ENCODE measurements at regions not wholly inside any gene's neighbourhood (a gene's known extent, or its start where the extent isn't known, plus 50 kb on each side); places are given as distances from the start of the nearest gene placed in this dataset.

DNA sequence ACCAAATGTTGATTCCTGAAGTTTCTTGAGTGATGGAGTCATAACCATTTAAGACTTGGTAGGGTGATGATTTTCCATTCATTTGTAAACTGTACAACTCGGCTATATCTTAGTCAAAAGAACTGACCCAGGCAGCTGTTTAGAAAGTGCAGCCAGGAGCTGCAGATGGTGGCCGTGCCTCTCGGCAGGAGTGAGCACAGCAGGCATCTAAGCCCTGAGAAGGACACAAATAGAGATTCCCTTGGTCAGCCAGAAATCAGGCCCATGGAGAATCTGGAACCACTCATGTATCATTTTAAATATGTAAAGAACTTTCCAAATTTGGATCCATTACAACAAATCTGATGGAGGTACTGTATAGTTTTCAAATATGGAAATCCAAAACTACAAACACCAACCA lies 177.0 kb upstream of the AKR1E2 start:
- no peaks in the 10 kb centered on the region for H3K27me3 Mint-ChIP-seq (ENCODE audit: low read depth)
- H3K27ac Mint-ChIP-seq: no peak overlapping the region
- TF ChIP-seq, protein P1, sequence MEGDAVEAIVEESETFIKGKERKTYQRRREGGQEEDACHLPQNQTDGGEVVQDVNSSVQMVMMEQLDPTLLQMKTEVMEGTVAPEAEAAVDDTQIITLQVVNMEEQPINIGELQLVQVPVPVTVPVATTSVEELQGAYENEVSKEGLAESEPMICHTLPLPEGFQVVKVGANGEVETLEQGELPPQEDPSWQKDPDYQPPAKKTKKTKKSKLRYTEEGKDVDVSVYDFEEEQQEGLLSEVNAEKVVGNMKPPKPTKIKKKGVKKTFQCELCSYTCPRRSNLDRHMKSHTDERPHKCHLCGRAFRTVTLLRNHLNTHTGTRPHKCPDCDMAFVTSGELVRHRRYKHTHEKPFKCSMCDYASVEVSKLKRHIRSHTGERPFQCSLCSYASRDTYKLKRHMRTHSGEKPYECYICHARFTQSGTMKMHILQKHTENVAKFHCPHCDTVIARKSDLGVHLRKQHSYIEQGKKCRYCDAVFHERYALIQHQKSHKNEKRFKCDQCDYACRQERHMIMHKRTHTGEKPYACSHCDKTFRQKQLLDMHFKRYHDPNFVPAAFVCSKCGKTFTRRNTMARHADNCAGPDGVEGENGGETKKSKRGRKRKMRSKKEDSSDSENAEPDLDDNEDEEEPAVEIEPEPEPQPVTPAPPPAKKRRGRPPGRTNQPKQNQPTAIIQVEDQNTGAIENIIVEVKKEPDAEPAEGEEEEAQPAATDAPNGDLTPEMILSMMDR (IDR thresholded peaks at IDR 0.05; ENCODE audit: unreplicated experiment): no peak
- no peak for DNase-seq (ENCODE audit: low spot score in 2 of 2, unreplicated experiment in 2 of 2)
- H3K36me3 Mint-ChIP-seq: no peaks in the 10 kb centered on the region
- no peak overlapping the region for H3K4me3 Mint-ChIP-seq
- H3K9me3 Mint-ChIP-seq: no peaks in the 10 kb centered on the region
- peaks cover 39% of the 10 kb centered on the region for H3K4me1 Mint-ChIP-seq

DNA sequence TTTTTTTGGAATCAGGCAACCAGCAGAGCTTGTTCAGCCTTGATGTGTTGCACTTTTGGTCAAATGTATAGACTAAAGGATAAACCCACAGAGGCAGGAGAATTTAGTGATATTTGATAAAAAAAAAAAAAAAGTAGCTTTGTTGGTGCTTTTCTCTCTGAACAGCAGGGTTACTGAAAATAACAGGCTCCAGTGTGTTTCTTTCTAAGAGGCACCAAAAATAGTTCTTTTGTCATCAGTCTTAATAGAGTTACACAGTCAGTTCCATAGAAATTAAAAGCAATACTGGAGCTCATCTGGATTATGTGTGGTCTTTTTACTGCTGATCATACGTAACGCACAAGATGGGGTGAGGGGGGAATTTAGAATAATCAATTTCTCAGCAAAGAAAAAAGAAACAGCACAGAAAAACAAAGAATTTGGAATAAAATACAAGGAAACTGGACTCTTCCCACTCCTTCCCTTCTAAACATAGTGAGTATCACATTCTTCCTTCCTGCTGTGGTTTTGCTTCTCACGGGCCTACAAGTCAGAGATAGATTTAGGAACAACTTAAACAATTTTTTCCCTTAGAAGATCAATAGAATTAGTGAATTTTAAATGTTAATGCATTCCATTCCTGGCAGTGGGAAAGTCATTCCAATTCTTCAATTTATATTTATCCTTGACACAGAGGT lies 178.8 kb upstream of the AKR1E2 start:
- no peak overlapping the region for H3K4me3 Mint-ChIP-seq
- H3K27ac Mint-ChIP-seq: no peak overlapping the region
- peaks cover 26% of the 10 kb centered on the region for H3K4me1 Mint-ChIP-seq
- no peaks in the 10 kb centered on the region for H3K27me3 Mint-ChIP-seq (ENCODE audit: low read depth)
- no peaks in the 10 kb centered on the region for H3K36me3 Mint-ChIP-seq
- TF ChIP-seq, protein P1 (IDR thresholded peaks at IDR 0.05; ENCODE audit: unreplicated experiment): no peak
- DNase-seq (ENCODE audit: low spot score in 2 of 2, unreplicated experiment in 2 of 2): no peak
- H3K9me3 Mint-ChIP-seq: no peaks in the 10 kb centered on the region

DNA sequence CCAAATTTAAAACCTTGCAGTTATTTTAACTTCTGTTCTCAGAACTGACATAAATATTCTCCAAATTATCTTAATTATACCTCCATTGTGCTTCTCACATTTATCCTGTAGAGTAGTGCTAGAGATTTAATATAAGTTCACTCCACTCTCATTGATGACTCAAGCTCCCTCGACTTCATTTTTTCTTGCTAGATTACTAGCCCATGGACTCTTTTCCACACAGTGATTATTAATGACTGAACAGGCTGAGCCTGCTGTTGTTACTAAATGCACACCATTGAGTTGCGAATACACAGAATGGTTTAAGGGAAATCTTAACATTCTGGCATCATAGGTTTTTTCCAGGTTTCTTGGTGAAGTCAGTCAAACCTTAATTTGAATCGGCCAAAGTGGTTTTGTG lies 179.5 kb upstream of the AKR1E2 start:
- DNase-seq (ENCODE audit: low spot score in 2 of 2, unreplicated experiment in 2 of 2): no peak
- Mint-ChIP-seq H3K36me3 (no peaks in the 10 kb centered on the region), H3K9me3 (no peaks in the 10 kb centered on the region), H3K27ac (no peak overlapping the region), H3K27me3 (ENCODE audit: low read depth) (no peaks in the 10 kb centered on the region), H3K4me1 (peaks cover 21% of the 10 kb centered on the region), H3K4me3 (no peak overlapping the region)
- TF ChIP-seq, protein P1 (IDR thresholded peaks at IDR 0.05; ENCODE audit: unreplicated experiment): no peak

DNA sequence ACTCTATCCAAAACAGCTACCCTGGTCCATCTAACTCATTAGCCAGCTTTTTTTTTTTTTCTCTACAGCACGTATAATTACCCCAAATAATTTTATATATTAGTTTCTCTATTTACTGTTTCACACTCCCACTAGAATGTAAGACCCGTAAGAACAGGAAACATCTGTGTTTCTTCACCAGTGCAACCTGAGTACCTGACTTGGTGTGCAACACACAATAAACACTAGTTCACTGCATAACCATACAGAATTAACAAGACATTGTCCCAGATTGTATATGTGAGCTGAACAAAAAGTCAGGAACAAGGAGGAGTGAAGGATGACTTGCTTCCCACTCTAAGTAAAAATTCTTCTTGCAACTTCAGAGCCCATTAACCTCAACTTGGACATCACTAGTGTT lies 180.2 kb upstream of the AKR1E2 start:
- H3K27me3 Mint-ChIP-seq (ENCODE audit: low read depth): no peaks in the 10 kb centered on the region
- H3K4me3 Mint-ChIP-seq: no peak overlapping the region
- H3K4me1 Mint-ChIP-seq: peaks cover 13% of the 10 kb centered on the region
- TF ChIP-seq, protein P1 (IDR thresholded peaks at IDR 0.05; ENCODE audit: unreplicated experiment): no peak
- H3K9me3 Mint-ChIP-seq: no peaks in the 10 kb centered on the region
- H3K27ac Mint-ChIP-seq: no peak overlapping the region
- H3K36me3 Mint-ChIP-seq: no peaks in the 10 kb centered on the region
- DNase-seq (ENCODE audit: low spot score in 2 of 2, unreplicated experiment in 2 of 2): no peak

DNA sequence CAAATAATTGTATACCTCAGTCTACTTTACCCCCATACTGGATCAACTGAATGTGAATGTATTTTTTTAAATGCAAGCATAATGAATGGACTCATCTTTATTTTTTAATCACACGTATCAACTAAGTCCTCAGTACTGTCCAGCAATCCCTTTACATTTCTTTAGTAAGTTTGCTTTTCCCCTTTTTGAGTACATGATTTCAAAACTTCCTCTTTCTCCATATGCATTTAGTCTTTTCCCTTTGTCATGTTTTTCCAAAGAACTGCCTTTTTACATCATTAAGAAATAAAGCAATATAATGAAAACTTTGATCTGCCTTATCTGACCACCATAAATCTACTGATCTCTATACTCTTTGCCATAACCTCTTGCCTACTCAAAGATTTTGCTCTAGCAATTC lies 182.5 kb upstream of the AKR1E2 start:
- Mint-ChIP-seq H3K4me1 (peaks cover 7% of the 10 kb centered on the region), H3K27me3 (ENCODE audit: low read depth) (no peaks in the 10 kb centered on the region), H3K36me3 (no peaks in the 10 kb centered on the region), H3K9me3 (peaks cover 5% of the 10 kb centered on the region), H3K27ac (no peak overlapping the region), H3K4me3 (no peak overlapping the region)
- DNase-seq (ENCODE audit: low spot score in 2 of 2, unreplicated experiment in 2 of 2): no peak
- TF ChIP-seq, protein P1 (IDR thresholded peaks at IDR 0.05; ENCODE audit: unreplicated experiment): no peak

DNA sequence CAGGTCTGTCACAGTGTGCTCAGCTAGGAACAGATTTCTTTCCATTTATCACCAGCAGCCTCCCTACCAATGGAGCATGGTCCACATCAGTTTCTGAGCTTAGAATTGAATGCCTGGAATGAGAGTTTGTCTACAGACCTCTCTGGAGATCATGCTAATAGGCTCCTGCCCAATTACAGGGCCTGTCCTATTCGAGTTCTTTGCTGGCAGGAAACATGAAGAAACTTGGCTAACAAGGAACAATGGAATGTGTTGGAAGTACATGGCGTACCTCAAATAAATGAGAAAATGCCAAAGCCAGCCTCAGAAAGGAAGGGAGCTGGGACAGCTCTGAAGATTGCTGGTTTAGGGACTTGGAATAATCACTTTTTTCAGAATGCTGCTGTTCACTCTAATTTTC lies 186.0 kb upstream of the AKR1E2 start:
- Mint-ChIP-seq H3K36me3 (no peaks in the 10 kb centered on the region), H3K27ac (no peak overlapping the region), H3K4me1 (peaks cover 6% of the 10 kb centered on the region), H3K9me3 (peaks cover 5% of the 10 kb centered on the region), H3K27me3 (ENCODE audit: low read depth) (no peaks in the 10 kb centered on the region), H3K4me3 (no peak overlapping the region)
- DNase-seq (ENCODE audit: low spot score in 2 of 2, unreplicated experiment in 2 of 2): no peak
- TF ChIP-seq, protein P1 (IDR thresholded peaks at IDR 0.05; ENCODE audit: unreplicated experiment): no peak
